ENCODE measurements at regions not wholly inside any gene's neighbourhood (a gene's known extent, or its start where the extent isn't known, plus 50 kb on each side); places are given as distances from the start of the nearest gene placed in this dataset.

- TF ChIP-seq MAFK (IDR thresholded peaks at IDR 0.05; ENCODE audit: partially characterized antibody) = no peak
- TF ChIP-seq, protein P1, sequence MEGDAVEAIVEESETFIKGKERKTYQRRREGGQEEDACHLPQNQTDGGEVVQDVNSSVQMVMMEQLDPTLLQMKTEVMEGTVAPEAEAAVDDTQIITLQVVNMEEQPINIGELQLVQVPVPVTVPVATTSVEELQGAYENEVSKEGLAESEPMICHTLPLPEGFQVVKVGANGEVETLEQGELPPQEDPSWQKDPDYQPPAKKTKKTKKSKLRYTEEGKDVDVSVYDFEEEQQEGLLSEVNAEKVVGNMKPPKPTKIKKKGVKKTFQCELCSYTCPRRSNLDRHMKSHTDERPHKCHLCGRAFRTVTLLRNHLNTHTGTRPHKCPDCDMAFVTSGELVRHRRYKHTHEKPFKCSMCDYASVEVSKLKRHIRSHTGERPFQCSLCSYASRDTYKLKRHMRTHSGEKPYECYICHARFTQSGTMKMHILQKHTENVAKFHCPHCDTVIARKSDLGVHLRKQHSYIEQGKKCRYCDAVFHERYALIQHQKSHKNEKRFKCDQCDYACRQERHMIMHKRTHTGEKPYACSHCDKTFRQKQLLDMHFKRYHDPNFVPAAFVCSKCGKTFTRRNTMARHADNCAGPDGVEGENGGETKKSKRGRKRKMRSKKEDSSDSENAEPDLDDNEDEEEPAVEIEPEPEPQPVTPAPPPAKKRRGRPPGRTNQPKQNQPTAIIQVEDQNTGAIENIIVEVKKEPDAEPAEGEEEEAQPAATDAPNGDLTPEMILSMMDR (IDR thresholded peaks at IDR 0.05) = no peak
- TF ChIP-seq SMC3 (IDR thresholded peaks at IDR 0.05) = no peak
- TF ChIP-seq PHF8 (IDR thresholded peaks at IDR 0.05; ENCODE audit: borderline replicate concordance, low read depth) = no peak
- TF ChIP-seq POLR2A (IDR thresholded peaks at IDR 0.05; ENCODE audit: low read length) = no peak
- no peak for TF ChIP-seq NR3C1 (IDR thresholded peaks at IDR 0.05)
- TF ChIP-seq RFX5 (IDR thresholded peaks at IDR 0.05) = no peak
- TF ChIP-seq MAX (IDR thresholded peaks at IDR 0.05) = no peak
- TF ChIP-seq EP300 (IDR thresholded peaks at IDR 0.05) = no peak
Measured at GRCh38 chr2:20515290-20516220, 68.7 kb downstream of the RHOB start.

Data from A549 (cell line).